ENCODE measurements at regions not wholly inside any gene's neighbourhood (a gene's known extent, or its start where the extent isn't known, plus 50 kb on each side); places are given as distances from the start of the nearest gene placed in this dataset.
A peak's percentile ranks its signal among the peaks of the same experiment; 100 is the strongest.

DNA sequence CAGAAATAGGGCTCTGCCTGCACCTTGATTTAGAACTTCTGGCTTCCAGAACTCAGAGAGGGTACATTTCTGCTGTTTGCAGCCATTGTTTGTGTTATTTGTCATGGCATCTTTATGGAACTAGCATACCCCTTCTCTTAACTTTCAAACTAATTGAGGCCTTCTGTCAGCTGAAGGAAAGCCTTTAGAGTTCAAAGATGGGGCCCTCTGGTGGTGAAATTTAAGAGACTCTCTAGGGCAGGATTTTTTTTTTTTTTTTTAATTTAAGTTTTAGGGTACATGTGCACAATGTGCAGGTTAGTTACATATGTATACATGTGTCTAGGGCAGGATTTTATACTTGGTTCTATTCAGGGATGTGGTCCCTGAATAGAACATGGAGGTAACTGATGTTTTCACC, 260.6 kb upstream of the LINC00305 start:
- Mint-ChIP-seq H3K36me3 (no peaks in the 10 kb centered on the region), H3K4me1 (peaks cover 16% of the 10 kb centered on the region), H3K27ac (no peak overlapping the region), H3K4me3 (no peak overlapping the region), H3K27me3 (ENCODE audit: low read depth) (peaks cover 27% of the 10 kb centered on the region), H3K9me3 (no peaks in the 10 kb centered on the region)
- ATAC-seq (no peak; the same call in 1 of the 2 replicates), DNase-seq (ENCODE audit: low spot score) (no peak)
- ChIA-PET CTCF (interaction anchor here (0.6 to 2.1 kb wide), 15 partner anchors 9 to 1333 kb away, joined by 3 to 15 read pairs (median 3); no protein-coding TSS in a partner anchor), POLR2A (interaction anchor here (0.6 to 0.7 kb wide), 2 partner anchors 460 to 553 kb away, joined by 3 to 8 read pairs; no protein-coding TSS in a partner anchor)
- no peak for TF ChIP-seq NR1H2 (CRISPR knock-in tag; IDR thresholded peaks at IDR 0.05)
- peak; percentile 39; the same call in 1 of the 2 replicates for TF ChIP-seq CTCF (IDR thresholded peaks at IDR 0.05)

DNA sequence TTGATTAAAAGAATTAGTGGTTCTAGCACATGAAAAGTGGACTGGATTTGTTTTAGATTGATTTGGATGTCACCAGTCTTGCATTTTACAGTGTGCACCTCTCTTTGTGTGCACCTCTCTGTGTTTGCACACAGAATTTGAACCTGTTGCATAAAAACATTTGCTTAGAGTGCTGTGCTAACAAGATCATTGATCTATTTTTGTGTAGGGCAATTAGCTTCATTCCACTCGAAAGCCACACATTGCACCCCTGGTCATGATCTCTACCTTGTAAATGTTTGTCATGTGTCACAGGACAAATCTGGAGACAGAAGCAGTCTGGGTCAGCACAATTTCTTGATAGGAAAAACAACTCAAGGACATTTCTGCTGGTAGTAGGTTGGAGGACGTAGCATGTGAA, 258.7 kb upstream of the LINC00305 start:
- Mint-ChIP-seq H3K4me1 (peaks cover 12% of the 10 kb centered on the region), H3K9me3 (no peaks in the 10 kb centered on the region), H3K4me3 (no peak overlapping the region), H3K36me3 (no peaks in the 10 kb centered on the region), H3K27ac (no peak overlapping the region), H3K27me3 (ENCODE audit: low read depth) (peaks cover 10% of the 10 kb centered on the region)
- POLR2A ChIA-PET = no interaction called here
- TF ChIP-seq GTF2I (CRISPR knock-in tag; conservative IDR thresholded peaks at IDR 0.05) (no peak), RORB (CRISPR knock-in tag; IDR thresholded peaks at IDR 0.05) (no peak), ARID4B (CRISPR knock-in tag; IDR thresholded peaks at IDR 0.05; ENCODE audit: borderline replicate concordance) (no peak), CBFB (CRISPR knock-in tag; IDR thresholded peaks at IDR 0.05; ENCODE audit: low read depth) (no peak), NFATC4 (CRISPR knock-in tag; IDR thresholded peaks at IDR 0.05) (no peak), CREB1 (CRISPR knock-in tag; IDR thresholded peaks at IDR 0.05) (no peak), CREM (CRISPR knock-in tag; IDR thresholded peaks at IDR 0.05) (no peak)
- TF ChIP-seq, protein P1, sequence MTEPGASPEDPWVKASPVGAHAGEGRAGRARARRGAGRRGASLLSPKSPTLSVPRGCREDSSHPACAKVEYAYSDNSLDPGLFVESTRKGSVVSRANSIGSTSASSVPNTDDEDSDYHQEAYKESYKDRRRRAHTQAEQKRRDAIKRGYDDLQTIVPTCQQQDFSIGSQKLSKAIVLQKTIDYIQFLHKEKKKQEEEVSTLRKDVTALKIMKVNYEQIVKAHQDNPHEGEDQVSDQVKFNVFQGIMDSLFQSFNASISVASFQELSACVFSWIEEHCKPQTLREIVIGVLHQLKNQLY (CRISPR knock-in tag; IDR thresholded peaks at IDR 0.05) = no peak
- TF ChIP-seq, protein P2, sequence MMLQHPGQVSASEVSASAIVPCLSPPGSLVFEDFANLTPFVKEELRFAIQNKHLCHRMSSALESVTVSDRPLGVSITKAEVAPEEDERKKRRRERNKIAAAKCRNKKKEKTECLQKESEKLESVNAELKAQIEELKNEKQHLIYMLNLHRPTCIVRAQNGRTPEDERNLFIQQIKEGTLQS (CRISPR knock-in tag; conservative IDR thresholded peaks at IDR 0.05) = no peak
- DNase-seq (ENCODE audit: low spot score) (no peak), ATAC-seq (no peak)
- CTCF ChIA-PET = no interaction called here

DNA sequence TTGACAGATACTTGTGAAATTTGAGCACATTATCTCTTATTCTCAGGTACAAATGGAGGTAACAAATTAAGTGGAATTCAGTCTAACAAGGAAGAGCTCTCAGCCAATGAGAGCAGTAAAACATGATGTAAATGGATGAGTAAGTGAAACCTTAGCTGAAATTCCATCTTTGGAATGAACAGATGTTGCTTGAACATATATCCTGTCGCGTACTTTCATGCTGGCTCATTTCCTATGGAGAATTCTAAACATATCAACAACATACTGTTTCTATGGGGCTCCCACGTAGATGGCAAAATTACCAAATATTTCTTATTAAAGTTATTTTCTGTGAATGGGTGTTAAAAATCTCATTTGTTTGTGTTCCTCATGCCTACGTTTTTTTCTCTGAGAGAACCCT, 256.3 kb upstream of the LINC00305 start:
- no peak overlapping the region for H3K27ac Mint-ChIP-seq
- POLR2A ChIA-PET = no interaction called here
- H3K9me3 Mint-ChIP-seq = no peaks in the 10 kb centered on the region
- no peak for DNase-seq (ENCODE audit: low spot score)
- H3K36me3 Mint-ChIP-seq = no peaks in the 10 kb centered on the region
- ATAC-seq = no peak
- H3K4me3 Mint-ChIP-seq = no peak overlapping the region
- peaks cover 12% of the 10 kb centered on the region for H3K4me1 Mint-ChIP-seq
- CTCF ChIA-PET = no interaction called here
- H3K27me3 Mint-ChIP-seq (ENCODE audit: low read depth) = no peaks in the 10 kb centered on the region
- no peak for TF ChIP-seq CDX4 (CRISPR knock-in tag; IDR thresholded peaks at IDR 0.05; ENCODE audit: borderline replicate concordance)
- TF ChIP-seq, protein P3, sequence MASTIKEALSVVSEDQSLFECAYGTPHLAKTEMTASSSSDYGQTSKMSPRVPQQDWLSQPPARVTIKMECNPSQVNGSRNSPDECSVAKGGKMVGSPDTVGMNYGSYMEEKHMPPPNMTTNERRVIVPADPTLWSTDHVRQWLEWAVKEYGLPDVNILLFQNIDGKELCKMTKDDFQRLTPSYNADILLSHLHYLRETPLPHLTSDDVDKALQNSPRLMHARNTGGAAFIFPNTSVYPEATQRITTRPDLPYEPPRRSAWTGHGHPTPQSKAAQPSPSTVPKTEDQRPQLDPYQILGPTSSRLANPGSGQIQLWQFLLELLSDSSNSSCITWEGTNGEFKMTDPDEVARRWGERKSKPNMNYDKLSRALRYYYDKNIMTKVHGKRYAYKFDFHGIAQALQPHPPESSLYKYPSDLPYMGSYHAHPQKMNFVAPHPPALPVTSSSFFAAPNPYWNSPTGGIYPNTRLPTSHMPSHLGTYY (CRISPR knock-in tag; IDR thresholded peaks at IDR 0.05) = no peak
- TF ChIP-seq ETV6 (CRISPR knock-in tag; IDR thresholded peaks at IDR 0.05) = no peak
- no peak for TF ChIP-seq NR3C1 (CRISPR knock-in tag; conservative IDR thresholded peaks at IDR 0.05; ENCODE audit: low read depth)
- TF ChIP-seq CREM (CRISPR knock-in tag; IDR thresholded peaks at IDR 0.05) = no peak
- TF ChIP-seq ZNF219 (CRISPR knock-in tag; IDR thresholded peaks at IDR 0.05; ENCODE audit: borderline replicate concordance) = no peak
- no peak for TF ChIP-seq SP1 (CRISPR knock-in tag; conservative IDR thresholded peaks at IDR 0.05)
- no peak for TF ChIP-seq GABPB1 (CRISPR knock-in tag; IDR thresholded peaks at IDR 0.05)
- TF ChIP-seq, protein P4, sequence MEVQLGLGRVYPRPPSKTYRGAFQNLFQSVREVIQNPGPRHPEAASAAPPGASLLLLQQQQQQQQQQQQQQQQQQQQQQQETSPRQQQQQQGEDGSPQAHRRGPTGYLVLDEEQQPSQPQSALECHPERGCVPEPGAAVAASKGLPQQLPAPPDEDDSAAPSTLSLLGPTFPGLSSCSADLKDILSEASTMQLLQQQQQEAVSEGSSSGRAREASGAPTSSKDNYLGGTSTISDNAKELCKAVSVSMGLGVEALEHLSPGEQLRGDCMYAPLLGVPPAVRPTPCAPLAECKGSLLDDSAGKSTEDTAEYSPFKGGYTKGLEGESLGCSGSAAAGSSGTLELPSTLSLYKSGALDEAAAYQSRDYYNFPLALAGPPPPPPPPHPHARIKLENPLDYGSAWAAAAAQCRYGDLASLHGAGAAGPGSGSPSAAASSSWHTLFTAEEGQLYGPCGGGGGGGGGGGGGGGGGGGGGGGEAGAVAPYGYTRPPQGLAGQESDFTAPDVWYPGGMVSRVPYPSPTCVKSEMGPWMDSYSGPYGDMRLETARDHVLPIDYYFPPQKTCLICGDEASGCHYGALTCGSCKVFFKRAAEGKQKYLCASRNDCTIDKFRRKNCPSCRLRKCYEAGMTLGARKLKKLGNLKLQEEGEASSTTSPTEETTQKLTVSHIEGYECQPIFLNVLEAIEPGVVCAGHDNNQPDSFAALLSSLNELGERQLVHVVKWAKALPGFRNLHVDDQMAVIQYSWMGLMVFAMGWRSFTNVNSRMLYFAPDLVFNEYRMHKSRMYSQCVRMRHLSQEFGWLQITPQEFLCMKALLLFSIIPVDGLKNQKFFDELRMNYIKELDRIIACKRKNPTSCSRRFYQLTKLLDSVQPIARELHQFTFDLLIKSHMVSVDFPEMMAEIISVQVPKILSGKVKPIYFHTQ (CRISPR knock-in tag; IDR thresholded peaks at IDR 0.05) = no peak
- no peak for TF ChIP-seq ESRRA (CRISPR knock-in tag; IDR thresholded peaks at IDR 0.05; ENCODE audit: borderline replicate concordance)
